ENCODE measurements at regions not wholly inside any gene's neighbourhood (a gene's known extent, or its start where the extent isn't known, plus 50 kb on each side); places are given as distances from the start of the nearest gene placed in this dataset.
"Not testable (repeated sequence)": the region's sequence is repeated elsewhere in the genome, so short reads cannot be mapped to it uniquely, and the experiment has no call there.

GRCh38 chr2:2773080-2773479, 442.0 kb upstream of the MYT1L start:
- H3K9me3 ChIP-seq (ENCODE audit: insufficient read depth in 2 of 2, low read depth in 1 of 2, low read length in 1 of 2); H2AFZ ChIP-seq (ENCODE audit: low read length); H4K8ac ChIP-seq (ENCODE audit: extremely low read depth, insufficient read depth, low read length); H3K27me3 ChIP-seq (replicated peaks in 1 of 4; ENCODE audit: control insufficient read depth in 3 of 4, extremely low read depth in 1 of 4, insufficient read depth in 3 of 4, low read length in 3 of 4); H3K4me1 ChIP-seq (replicated peaks in 1 of 4; ENCODE audit: control insufficient read depth in 3 of 4, insufficient read depth in 4 of 4, low read length in 3 of 4); H4K5ac ChIP-seq (ENCODE audit: insufficient read length, low read depth, low read length); CTCF ChIA-PET (ENCODE audit: partially characterized antibody); H3K4ac ChIP-seq (replicated peaks; ENCODE audit: insufficient read length, low read depth, low read length); H3K23me2 ChIP-seq (ENCODE audit: low read depth, low read length); H3K14ac ChIP-seq (ENCODE audit: insufficient read length); H3K79me2 ChIP-seq (ENCODE audit: control insufficient read depth in 1 of 2, insufficient read depth in 2 of 2, low read length in 2 of 2); H2BK20ac ChIP-seq (ENCODE audit: low read length); FAIRE-seq; H4K91ac ChIP-seq (replicated peaks; ENCODE audit: insufficient read length, low read length); H3K56ac ChIP-seq (replicated peaks; ENCODE audit: insufficient read length, low read depth, low read length); H4K20me1 ChIP-seq (replicated peaks in 1 of 2; ENCODE audit: control insufficient read depth in 1 of 2, insufficient read depth in 2 of 2, low read length in 2 of 2); H3K18ac ChIP-seq (ENCODE audit: extremely low read depth, low read length); H2BK12ac ChIP-seq (ENCODE audit: low read depth, low read length); H3K27ac ChIP-seq (ENCODE audit: low read depth, low read length); POLR2A ChIA-PET (ENCODE audit: partially characterized antibody); H2BK15ac ChIP-seq (ENCODE audit: low read length); H2BK5ac ChIP-seq (ENCODE audit: low read depth, low read length); H3K9ac ChIP-seq (replicated peaks in 1 of 4; ENCODE audit: extremely low read depth in 1 of 4, low read depth in 3 of 4, low read length in 3 of 4); H3K23ac ChIP-seq (ENCODE audit: insufficient read length); H2BK120ac ChIP-seq (replicated peaks; ENCODE audit: low read depth, low read length); H3K4me2 ChIP-seq (ENCODE audit: insufficient read depth in 1 of 2, low read depth in 2 of 2, low read length in 2 of 2); DNase-seq (ENCODE audit: low read depth in 1 of 2, low spot score in 2 of 2); H3K36me3 ChIP-seq (ENCODE audit: control insufficient read depth in 2 of 4, insufficient read depth in 4 of 4, low read length in 3 of 4); H3K79me1 ChIP-seq (ENCODE audit: low read depth, low read length); H3K4me3 ChIP-seq (ENCODE audit: extremely low read depth in 1 of 4, insufficient read depth in 2 of 4, low read depth in 3 of 4, low read length in 4 of 4); H2AK5ac ChIP-seq (ENCODE audit: low read depth, low read length): not testable (repeated sequence)
- WGBS, 2 experiments (ENCODE audit: extremely low coverage in 1 of 2, insufficient coverage in 1 of 2, insufficient read length in 1 of 2, insufficient replicate concordance in 2 of 2, low coverage in 1 of 2, low lambda C conversion rate in 2 of 2, missing lambda C conversion rate in 1 of 2) = 89% methylated on average over 11 of the region's 11 CpGs; no CpG with 5 or more reads in 1 of the 2 experiments

Measured in H1 (cell line).